ENCODE measurements at regions not wholly inside any gene's neighbourhood (a gene's known extent, or its start where the extent isn't known, plus 50 kb on each side); places are given as distances from the start of the nearest gene placed in this dataset.

GRCh38 chr20:60905919-60906318 is 346.1 kb upstream of the CDH4 start:
- no peak for DNase-seq (ENCODE audit: low read depth)

GRCh38 chr20:60906555-60906954 is 345.5 kb upstream of the CDH4 start:
- no peak for DNase-seq (ENCODE audit: low read depth)

- no peak for DNase-seq (ENCODE audit: low read depth)
These were observed 338.8 kb upstream of the CDH4 start for GRCh38 chr20:60913298-60913697.

- peak; percentile 19 for DNase-seq (ENCODE audit: low read depth)
These were observed 330.9 kb upstream of the CDH4 start for GRCh38 chr20:60921022-60921622.

DNA sequence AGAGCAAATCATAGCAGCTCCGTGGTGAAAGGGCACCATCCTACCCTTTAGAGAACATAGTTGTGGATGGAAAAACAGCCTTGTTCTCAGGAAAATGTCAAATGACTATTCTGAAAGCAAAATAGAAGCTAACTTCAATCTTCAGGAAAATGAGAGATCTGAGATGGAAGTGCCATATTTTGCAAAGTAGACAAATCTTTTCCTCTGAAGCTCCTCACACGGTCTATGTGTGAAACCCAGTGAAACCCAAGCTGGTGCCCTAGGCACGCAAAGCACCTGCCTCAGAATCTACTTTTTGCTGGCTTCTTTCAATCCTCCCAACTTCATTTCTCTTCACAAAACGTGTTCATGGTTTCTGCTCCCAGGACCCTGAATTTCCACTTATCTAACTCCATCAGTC is 325.2 kb upstream of the CDH4 start:
- no peak for DNase-seq (ENCODE audit: low read depth)

DNA sequence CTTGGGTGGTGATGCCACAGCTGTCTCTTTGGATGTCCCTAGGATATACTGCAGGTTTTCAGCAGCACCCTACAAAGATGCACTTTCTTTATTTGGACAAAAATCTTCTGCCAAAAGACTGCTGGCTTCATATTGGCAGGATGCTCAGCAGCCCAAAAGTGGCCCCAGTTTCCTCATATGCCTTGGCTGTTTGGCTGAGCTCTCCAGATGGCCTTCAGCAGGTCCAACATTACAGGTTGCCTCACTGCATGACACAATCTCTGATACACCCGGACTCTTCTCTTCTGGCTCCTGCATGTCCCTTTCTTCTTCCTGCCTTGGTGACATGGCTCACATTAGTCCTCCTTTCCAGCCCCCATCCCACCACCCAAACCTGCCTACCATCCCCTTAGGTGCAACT is 323.7 kb upstream of the CDH4 start:
- no peak for DNase-seq (ENCODE audit: low read depth)

DNA sequence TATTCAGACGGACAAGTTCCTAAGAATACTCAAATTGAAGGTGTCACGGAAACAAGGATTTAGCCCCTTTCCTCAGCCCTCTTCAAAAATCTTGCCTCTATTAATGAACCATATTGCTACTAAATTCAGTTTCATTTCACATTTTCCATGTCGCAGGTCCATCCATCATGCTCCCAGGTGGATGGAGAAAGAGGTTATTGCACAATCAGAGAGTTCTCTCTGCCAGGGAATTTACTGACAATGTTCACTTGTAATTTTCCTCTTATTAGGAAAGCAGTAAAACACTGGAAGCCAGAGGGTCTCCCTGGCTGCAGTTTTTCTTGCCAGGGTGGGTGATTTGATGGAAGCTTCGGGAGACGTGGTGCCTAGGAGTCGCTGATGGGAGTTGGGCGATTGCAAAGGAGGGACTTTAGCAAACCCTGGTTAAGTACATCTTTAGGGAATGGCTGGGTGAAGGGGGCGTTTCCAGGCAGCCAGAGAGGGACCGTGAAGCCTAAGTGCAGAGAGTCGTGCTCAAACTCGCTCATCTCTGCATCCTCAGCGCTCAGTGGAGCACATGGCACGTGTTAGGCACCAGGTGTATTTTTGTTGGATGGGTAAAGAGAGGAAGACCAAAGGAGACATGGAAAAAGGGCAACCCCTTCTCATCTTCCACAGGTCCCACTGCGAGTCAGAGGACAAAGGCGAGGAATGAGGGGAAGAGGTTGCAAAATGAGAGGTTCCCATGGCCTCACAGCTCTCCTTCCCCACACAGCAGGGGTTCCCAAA is 321.9 kb upstream of the CDH4 start:
- DNase-seq (ENCODE audit: low read depth): no peak

DNA sequence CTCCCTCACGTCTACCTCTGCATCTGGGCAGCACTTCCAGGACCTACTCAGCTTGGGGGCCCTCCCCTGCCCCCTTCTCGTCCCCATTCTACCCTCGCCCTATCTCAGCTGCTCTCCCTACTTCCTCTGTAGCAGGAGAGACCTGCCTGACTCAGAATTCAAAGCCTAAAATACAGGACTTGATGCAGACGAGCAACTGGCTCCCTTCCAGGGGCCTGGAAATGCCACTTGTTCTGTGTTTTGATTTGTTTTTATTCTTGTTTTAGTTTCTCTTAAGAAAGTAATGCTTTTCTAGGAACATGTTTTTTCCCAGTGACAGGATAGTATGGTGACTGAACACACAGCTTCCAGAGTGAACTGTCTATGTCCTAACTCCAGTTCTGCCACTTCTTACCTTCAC is 320.4 kb upstream of the CDH4 start:
- DNase-seq (ENCODE audit: low read depth): no peak

GRCh38 chr20:60934724-60935123 is 317.3 kb upstream of the CDH4 start:
- DNase-seq (ENCODE audit: low read depth): no peak

- no peak for DNase-seq (ENCODE audit: low read depth)
These were observed 316.1 kb upstream of the CDH4 start for GRCh38 chr20:60935971-60936370.

DNA sequence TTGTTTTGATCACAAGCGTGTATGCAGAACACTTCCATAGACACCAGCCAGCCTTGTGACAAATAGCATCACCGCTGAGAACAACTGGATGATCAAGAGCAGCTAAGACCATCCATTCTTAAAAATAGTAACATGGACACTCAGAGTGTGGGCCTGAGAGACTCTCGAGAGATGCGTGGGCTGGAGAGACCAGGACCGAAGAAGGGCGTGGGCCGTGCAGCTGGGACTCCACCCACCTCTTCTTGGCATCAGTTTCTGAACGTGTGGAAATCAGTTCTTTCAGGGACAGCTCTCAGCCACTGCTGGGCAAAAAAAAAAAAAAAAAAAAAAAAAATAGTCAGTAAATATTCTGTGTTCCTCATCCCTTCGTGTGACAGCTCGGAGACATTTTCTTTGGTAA is 314.5 kb upstream of the CDH4 start:
- no peak for DNase-seq (ENCODE audit: low read depth)

DNA sequence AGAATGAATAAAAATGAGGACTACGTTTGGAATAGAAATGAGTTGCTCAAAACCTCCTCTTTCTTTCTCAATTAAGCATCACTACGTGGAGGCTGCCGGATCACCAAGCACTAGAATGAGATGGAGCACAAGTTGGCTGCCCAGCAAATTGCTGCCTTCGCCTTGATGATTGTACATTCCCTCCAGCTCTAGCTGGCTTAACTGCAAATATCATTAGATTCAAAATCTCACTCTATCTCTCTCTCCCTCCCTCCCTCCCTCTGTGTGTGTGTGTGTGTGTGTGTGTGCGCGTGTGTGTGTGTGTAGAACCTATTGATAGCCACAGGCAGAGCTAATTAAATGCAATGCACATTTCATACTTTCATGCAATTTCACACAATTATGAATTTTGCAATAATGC is 310.7 kb upstream of the CDH4 start:
- DNase-seq (ENCODE audit: low read depth): no peak

DNA sequence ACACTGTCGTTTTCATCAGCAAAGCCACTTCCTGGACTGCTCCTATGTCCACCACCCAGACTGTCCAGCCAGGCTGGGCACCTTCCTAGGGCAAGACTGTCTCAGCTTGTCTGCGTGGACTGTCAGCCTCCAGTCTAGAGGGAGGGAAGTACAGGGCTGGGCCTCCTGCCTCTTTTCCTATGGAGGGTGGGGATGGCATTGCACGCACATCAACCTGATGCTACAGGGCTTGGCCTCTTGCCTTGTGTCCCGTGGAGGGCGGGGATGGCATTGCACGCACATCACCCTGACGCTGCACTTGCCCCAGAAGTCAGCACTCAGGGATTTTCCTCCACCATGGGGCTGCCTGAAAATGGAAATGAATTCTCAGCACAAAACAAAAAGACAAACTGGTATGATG is 304.2 kb upstream of the CDH4 start:
- no peak for DNase-seq (ENCODE audit: low read depth)

GRCh38 chr20:60948224-60948623 is 303.8 kb upstream of the CDH4 start:
- no peak for DNase-seq (ENCODE audit: low read depth)

GRCh38 chr20:60950561-60950960 is 301.5 kb upstream of the CDH4 start:
- no peak for DNase-seq (ENCODE audit: low read depth)

GRCh38 chr20:60950974-60951373 is 301.1 kb upstream of the CDH4 start:
- no peak for DNase-seq (ENCODE audit: low read depth)

- no peak for DNase-seq (ENCODE audit: low read depth)
These were observed 299.2 kb upstream of the CDH4 start for GRCh38 chr20:60952861-60953260.

GRCh38 chr20:60953321-60953720 is 298.7 kb upstream of the CDH4 start:
- DNase-seq (ENCODE audit: low read depth): no peak

- no peak for DNase-seq (ENCODE audit: low read depth)
These were observed 296.4 kb upstream of the CDH4 start for GRCh38 chr20:60955706-60956105.

DNA sequence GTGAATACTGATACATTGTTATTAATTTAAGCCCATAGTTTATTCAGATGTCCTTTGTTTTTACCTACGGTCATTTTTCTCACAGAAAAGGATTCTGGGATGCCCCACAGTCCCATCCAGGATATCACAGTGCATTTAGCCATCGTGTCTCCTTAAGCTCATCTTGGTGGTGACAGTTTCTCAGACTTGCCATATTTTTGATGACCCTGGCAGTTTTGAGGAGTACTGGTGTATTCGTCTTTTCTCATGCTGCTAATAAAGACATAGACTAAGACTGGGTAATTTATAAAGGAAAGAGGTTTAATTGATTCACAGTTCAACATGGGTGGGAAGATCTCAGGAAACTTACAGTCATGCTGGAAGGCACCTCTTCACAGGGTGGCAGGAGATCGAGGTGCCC is 295.9 kb upstream of the CDH4 start:
- DNase-seq (ENCODE audit: low read depth): no peak

DNA sequence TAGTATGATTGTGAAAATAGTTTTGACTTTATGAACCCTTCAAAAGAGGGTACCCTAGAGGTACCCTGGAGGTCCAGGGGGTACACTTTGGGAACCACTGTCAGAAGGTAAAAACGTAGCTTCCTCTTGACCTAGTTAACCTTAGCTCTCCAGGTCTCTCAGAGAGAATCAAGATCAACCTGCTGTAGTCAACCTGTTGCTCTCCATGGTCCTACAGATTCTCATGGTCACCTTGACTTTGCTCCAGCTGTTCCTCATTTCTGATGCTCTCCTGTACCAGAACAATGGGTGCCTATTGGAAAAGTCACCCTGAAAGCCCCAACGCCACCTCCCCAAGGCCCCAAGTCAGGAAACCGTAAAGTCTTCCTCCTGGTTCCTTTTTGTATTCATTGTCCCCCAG is 294.4 kb upstream of the CDH4 start:
- DNase-seq (ENCODE audit: low read depth): no peak

- DNase-seq (ENCODE audit: low read depth): no peak
These were observed 292.1 kb upstream of the CDH4 start for GRCh38 chr20:60959971-60960370.

GRCh38 chr20:60960500-60960899 is 291.6 kb upstream of the CDH4 start:
- no peak for DNase-seq (ENCODE audit: low read depth)

DNA sequence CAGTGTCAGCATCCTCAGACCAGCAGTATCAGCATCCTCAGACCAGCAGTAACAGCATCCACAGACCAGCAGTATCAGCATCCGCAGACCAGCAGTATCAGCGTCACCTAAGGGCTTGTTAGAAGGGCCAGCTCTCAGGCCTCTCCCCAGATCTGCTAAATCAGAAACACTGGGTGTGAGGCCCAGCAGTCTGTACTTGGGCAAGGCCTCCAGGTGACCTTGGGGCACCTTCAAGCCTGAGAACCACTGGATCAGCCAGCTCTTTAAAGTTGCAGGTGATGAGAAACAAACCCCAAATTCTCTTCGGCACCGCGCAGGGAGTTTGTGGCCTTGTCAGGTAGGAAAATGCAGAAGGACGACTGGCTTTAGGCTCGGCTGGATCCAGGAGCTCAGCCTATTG is 290.5 kb upstream of the CDH4 start:
- no peak for DNase-seq (ENCODE audit: low read depth)

All from iris pigment epithelial cell (primary cell).